Trophoblast cell (in vitro differentiated cells and primary cell): ENCODE measurements at regions not wholly inside any gene's neighbourhood (a gene's known extent, or its start where the extent isn't known, plus 50 kb on each side); places are given as distances from the start of the nearest gene placed in this dataset.
"Not testable (repeated sequence)": the region's sequence is repeated elsewhere in the genome, so short reads cannot be mapped to it uniquely, and the experiment has no call there.

ENCODE experiments used
- DNase-seq, 2 donors: peaks; one replicate each; pipeline ENCODE4 v3.0.0-alpha.2; 2016
- H2AFZ ChIP-seq: 2 replicates; pipeline ENCODE4 v1.6.1; 2013; ENCODE audit warnings: low read length, moderate library complexity, mild to moderate bottlenecking; ENCODE audit not compliant: insufficient read depth, poor library complexity
- H2AK5ac ChIP-seq: 2 replicates; pipeline ENCODE4 v1.6.1; 2013; ENCODE audit warnings: mild to moderate bottlenecking, low read length
- H2BK120ac ChIP-seq: 2 replicates; pipeline ENCODE4 v1.6.1; 2013; ENCODE audit warnings: low read length, mild to moderate bottlenecking, moderate library complexity; ENCODE audit not compliant: insufficient read depth, poor library complexity
- H2BK12ac ChIP-seq: 2 replicates; pipeline ENCODE4 v1.6.1; 2013; ENCODE audit warnings: mild to moderate bottlenecking, low read length, moderate library complexity
- H2BK5ac ChIP-seq: 2 replicates; pipeline ENCODE4 v1.6.1; 2013; ENCODE audit warnings: low read length, low read depth, moderate library complexity, mild to moderate bottlenecking; ENCODE audit not compliant: poor library complexity
- H3K14ac ChIP-seq: 2 replicates; pipeline ENCODE4 v1.6.1; 2013; ENCODE audit warnings: mild to moderate bottlenecking, low read length
- H3K18ac ChIP-seq: 2 replicates; pipeline ENCODE4 v1.6.1; 2013; ENCODE audit warnings: mild to moderate bottlenecking, low read length
- H3K23ac ChIP-seq: 2 replicates; pipeline ENCODE4 v1.6.1; 2013; ENCODE audit warnings: low read length
- H3K27ac ChIP-seq: 2 replicates; pipeline ENCODE4 v1.5.1; 2013; ENCODE audit warnings: low read depth, mild to moderate bottlenecking, inconsistent platforms, low read length, moderate library complexity
- H3K27me3 ChIP-seq: 2 replicates; pipeline ENCODE4 v1.6.1; 2013; ENCODE audit warnings: inconsistent platforms, mild to moderate bottlenecking, low read length, moderate library complexity; ENCODE audit not compliant: insufficient read depth
- H3K36me3 ChIP-seq, 2 experiments: 1 replicate in 1 of 2; 2 replicates in 1 of 2; pipeline ENCODE4 v1.6.1; 2013; ENCODE audit warnings: low read length in 2 of 2, mild to moderate bottlenecking in 2 of 2, moderate library complexity in 1 of 2; ENCODE audit not compliant: insufficient read depth in 2 of 2, control insufficient read depth in 1 of 2
- H3K4ac ChIP-seq: 2 replicates; pipeline ENCODE4 v1.6.1; 2013; ENCODE audit warnings: low read depth, mild to moderate bottlenecking, low read length, moderate library complexity
- H3K4me1 ChIP-seq, 2 experiments: 1 replicate in 1 of 2; 2 replicates in 1 of 2; pipeline ENCODE4 v1.6.1; 2013; ENCODE audit warnings: low read length in 2 of 2, mild to moderate bottlenecking in 2 of 2, moderate library complexity in 1 of 2; ENCODE audit not compliant: insufficient read depth in 2 of 2, control insufficient read depth in 1 of 2
- H3K4me2 ChIP-seq: 2 replicates; pipeline ENCODE4 v1.6.1; 2013; ENCODE audit warnings: inconsistent platforms, mild to moderate bottlenecking, low read length, moderate library complexity
- H3K4me3 ChIP-seq: 2 replicates; pipeline ENCODE4 v1.5.1; 2013; ENCODE audit warnings: mild to moderate bottlenecking, low read depth, low read length, inconsistent platforms
- H3K79me1 ChIP-seq: one replicate; pipeline ENCODE4 v1.6.1; 2013; ENCODE audit warnings: low read length
- H3K79me2 ChIP-seq: 2 replicates; pipeline ENCODE4 v1.6.1; 2013; ENCODE audit warnings: low read length, mild to moderate bottlenecking; ENCODE audit not compliant: control insufficient read depth, insufficient read depth, poor library complexity
- H3K9ac ChIP-seq: 2 replicates; pipeline ENCODE4 v1.6.1; 2013; ENCODE audit warnings: mild to moderate bottlenecking, low read length
- H3K9me3 ChIP-seq: 2 replicates; pipeline ENCODE4 v1.6.1; 2013; ENCODE audit warnings: low read depth, mild to moderate bottlenecking, control low read depth, inconsistent platforms, low read length; ENCODE audit not compliant: insufficient read depth
- H4K12ac ChIP-seq: 2 replicates; pipeline ENCODE4 v1.6.1; 2013; ENCODE audit warnings: low read depth, mild to moderate bottlenecking, low read length, moderate library complexity
- H4K8ac ChIP-seq: 2 replicates; pipeline ENCODE4 v1.6.1; 2013; ENCODE audit warnings: low read depth, mild to moderate bottlenecking, low read length, moderate library complexity
- H4K91ac ChIP-seq: one replicate; pipeline ENCODE4 v1.6.1; 2013; ENCODE audit warnings: low read depth, mild to moderate bottlenecking, low read length, moderate library complexity
- WGBS: extraction: QIAGEN DNeasy Blood & Tissue Kit; methylation state at CpG from one replicate; pipeline ENCODE4 v1.1.7; 2013; ENCODE audit warnings: missing lambda C conversion rate; ENCODE audit not compliant: insufficient read length, insufficient coverage; ENCODE audit errors: extremely low coverage; 5-methylcytosine and 5-hydroxymethylcytosine counted together

DNA sequence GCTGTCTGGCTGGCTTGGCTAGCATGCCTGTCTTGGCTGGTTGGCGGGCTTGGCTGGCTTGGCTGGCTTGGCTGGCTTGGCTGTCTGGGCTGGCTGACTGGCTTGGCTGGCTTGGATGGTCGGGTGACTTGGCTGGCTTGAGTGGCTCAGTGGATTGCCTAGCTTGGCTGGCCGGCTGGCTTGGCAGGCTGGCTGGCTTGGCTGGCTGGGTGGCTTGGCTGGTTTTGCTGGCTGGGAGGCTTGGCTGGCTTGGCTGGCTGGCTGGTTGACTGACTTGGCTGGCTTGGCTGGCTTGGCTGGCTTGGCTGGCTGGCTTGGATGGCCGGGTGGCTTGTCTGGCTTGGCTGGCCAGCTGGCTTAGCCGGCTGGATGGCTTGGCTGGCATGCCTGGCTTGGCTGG, 2828.4 kb downstream of the RPIA start:
- not testable (repeated sequence) for H3K79me2 ChIP-seq, H3K36me3 ChIP-seq, H3K9ac ChIP-seq, DNase-seq, H2AFZ ChIP-seq, H4K12ac ChIP-seq, H3K18ac ChIP-seq, H3K27me3 ChIP-seq, H4K8ac ChIP-seq, H4K91ac ChIP-seq, H3K9me3 ChIP-seq, H3K27ac ChIP-seq, H3K4me1 ChIP-seq, H3K4ac ChIP-seq, H2AK5ac ChIP-seq, H2BK5ac ChIP-seq, H2BK12ac ChIP-seq, H3K23ac ChIP-seq, H3K4me2 ChIP-seq, H2BK120ac ChIP-seq, H3K79me1 ChIP-seq, H3K4me3 ChIP-seq, H3K14ac ChIP-seq
- WGBS, result no CpG with 5 or more reads among the region's 5 CpGs

DNA sequence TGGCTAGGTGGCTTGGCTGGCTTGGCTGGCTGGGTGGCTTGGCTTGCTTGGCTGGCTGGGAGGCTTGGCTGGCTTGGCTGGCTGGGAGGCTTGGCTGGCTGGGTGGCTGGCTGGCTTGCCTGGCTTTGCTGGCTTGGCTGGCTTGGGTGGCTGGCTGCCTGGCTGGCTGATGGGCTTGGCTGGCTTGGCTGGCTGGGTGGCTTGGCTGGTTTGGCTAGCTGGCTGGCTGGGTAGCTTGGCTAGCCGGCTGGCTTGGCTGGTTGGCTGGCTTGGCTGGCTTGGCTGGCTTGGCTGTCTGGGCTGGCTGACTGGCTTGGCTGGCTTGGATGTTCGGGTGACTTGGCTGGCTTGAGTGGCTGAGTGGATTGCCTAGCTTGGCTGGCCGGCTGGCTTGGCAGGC, 2829.1 kb downstream of the RPIA start:
- not testable (repeated sequence) for H3K4me3 ChIP-seq, H3K79me1 ChIP-seq, H3K4me2 ChIP-seq, H3K27ac ChIP-seq, H2BK5ac ChIP-seq, H2AK5ac ChIP-seq, H3K23ac ChIP-seq, H3K9ac ChIP-seq, H2BK120ac ChIP-seq, H4K8ac ChIP-seq, H2AFZ ChIP-seq, H4K12ac ChIP-seq, H3K79me2 ChIP-seq, H3K27me3 ChIP-seq, DNase-seq, H3K9me3 ChIP-seq, H3K18ac ChIP-seq, H3K14ac ChIP-seq, H3K36me3 ChIP-seq, H3K4me1 ChIP-seq, H3K4ac ChIP-seq, H2BK12ac ChIP-seq, H4K91ac ChIP-seq
- no CpG with 5 or more reads among the region's 3 CpGs for WGBS

DNA sequence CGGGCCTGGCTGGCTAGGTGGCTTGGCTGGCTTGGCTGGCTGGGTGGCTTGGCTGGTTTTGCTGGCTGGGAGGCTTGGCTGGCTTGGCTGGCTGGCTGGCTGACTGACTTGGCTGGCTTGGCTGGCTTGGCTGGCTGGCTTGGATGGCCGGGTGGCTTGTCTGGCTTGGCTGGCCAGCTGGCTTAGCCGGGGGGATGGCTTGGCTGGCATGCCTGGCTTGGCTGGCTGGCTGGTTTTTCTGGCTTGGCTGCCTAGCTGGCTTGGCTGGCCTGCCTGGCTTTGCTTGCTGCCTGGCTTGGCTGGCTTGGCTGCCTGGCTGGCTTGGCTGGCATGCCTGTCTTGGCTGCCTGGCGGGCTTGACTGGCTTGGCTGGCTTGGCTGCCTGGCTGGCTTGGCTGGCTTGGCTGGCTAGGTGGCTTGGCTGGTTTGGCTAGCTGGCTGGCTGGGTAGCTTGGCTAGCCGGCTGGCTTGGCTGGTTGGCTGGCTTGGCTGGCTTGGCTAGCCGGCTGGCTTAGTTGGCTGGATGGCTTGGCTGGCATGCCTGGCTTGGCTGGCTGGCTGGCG, 2829.6 kb downstream of the RPIA start:
- no CpG with 5 or more reads among the region's 7 CpGs for WGBS
- H4K91ac ChIP-seq, H3K79me1 ChIP-seq, H3K14ac ChIP-seq, H2BK12ac ChIP-seq, H3K18ac ChIP-seq, H3K4me2 ChIP-seq, H3K27ac ChIP-seq, H2BK120ac ChIP-seq, DNase-seq, H2AK5ac ChIP-seq, H3K9ac ChIP-seq, H2AFZ ChIP-seq, H3K27me3 ChIP-seq, H3K4me1 ChIP-seq, H3K36me3 ChIP-seq, H4K8ac ChIP-seq, H3K9me3 ChIP-seq, H4K12ac ChIP-seq, H3K23ac ChIP-seq, H3K4me3 ChIP-seq, H3K4ac ChIP-seq, H3K79me2 ChIP-seq, H2BK5ac ChIP-seq: not testable (repeated sequence)

DNA sequence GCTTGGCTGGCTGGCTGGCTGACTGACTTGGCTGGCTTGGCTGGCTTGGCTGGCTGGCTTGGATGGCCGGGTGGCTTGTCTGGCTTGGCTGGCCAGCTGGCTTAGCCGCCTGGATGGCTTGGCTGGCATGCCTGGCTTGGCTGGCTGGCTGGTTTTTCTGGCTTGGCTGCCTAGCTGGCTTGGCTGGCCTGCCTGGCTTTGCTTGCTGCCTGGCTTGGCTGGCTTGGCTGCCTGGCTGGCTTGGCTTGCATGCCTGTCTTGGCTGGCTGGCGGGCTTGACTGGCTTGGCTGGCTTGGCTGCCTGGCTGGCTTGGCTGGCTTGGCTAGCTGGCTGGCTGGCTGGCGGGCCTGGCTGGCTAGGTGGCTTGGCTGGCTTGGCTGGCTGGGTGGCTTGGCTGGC, 2830.5 kb downstream of the RPIA start:
- H2BK5ac ChIP-seq, result not testable (repeated sequence)

More for the DNA sequence above, 2830.5 kb downstream of the RPIA start:
- not testable (repeated sequence) for H3K27ac ChIP-seq, H3K36me3 ChIP-seq, H3K23ac ChIP-seq, H4K91ac ChIP-seq, H3K4me3 ChIP-seq, H3K79me2 ChIP-seq, DNase-seq, H3K9me3 ChIP-seq, H3K79me1 ChIP-seq, H3K9ac ChIP-seq, H4K12ac ChIP-seq, H3K4ac ChIP-seq, H2BK120ac ChIP-seq, H3K18ac ChIP-seq, H2AK5ac ChIP-seq, H2BK12ac ChIP-seq, H3K14ac ChIP-seq, H3K27me3 ChIP-seq, H4K8ac ChIP-seq, H3K4me1 ChIP-seq, H3K4me2 ChIP-seq, H2AFZ ChIP-seq
- no CpG with 5 or more reads among the region's 4 CpGs for WGBS
